SK-N-DZ (cell line): ENCODE measurements at regions not wholly inside any gene's neighbourhood (a gene's known extent, or its start where the extent isn't known, plus 50 kb on each side); places are given as distances from the start of the nearest gene placed in this dataset.
"Not testable (repeated sequence)": the region's sequence is repeated elsewhere in the genome, so short reads cannot be mapped to it uniquely, and the experiment has no call there.

Source experiments
- DNase-seq: peaks from one replicate; pipeline ENCODE4 v3.0.0-alpha.2; 2015; ENCODE audit warnings: low spot score

- not testable (repeated sequence) for DNase-seq
Observed at GRCh38 chr14:106738598-106739258, 1212.3 kb downstream of the TMEM121 start.

DNA sequence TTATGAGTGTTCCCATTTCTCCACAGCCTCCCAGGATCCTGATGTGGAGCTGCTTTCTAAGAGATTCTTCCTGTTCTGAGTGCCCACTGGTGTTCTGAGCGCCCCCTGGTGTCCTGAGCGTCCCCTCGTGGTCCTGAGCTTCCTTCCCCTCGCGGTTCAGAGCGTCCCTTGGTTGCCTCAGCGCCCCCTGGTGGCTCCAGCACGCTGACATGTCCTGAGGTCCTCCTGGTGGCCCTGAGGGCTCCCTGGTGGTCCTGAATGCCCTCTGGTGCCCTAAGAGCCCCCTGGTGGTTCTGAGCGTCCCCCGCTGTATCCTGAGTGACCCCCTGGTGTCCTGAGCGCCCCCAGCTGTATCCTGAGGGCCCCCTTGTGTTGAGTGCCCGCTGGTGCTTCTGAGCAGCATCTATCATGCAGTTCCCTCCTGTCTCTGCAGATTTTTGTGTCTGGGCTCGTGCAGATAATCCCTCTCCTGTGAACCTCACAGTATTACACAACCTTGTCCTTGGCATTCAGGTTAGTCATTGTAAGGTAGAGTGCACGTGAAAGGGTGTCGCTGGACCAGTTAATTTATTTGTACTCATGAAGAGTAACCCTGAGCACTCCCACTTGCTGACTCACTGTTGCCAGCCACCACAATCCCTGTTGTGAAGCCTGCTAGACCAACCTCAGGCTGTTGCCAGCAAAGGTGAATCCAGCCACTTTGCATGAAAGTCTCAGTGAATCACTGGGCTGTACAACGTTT, 1214.9 kb downstream of the TMEM121 start:
- peak; percentile 11 for DNase-seq

DNA sequence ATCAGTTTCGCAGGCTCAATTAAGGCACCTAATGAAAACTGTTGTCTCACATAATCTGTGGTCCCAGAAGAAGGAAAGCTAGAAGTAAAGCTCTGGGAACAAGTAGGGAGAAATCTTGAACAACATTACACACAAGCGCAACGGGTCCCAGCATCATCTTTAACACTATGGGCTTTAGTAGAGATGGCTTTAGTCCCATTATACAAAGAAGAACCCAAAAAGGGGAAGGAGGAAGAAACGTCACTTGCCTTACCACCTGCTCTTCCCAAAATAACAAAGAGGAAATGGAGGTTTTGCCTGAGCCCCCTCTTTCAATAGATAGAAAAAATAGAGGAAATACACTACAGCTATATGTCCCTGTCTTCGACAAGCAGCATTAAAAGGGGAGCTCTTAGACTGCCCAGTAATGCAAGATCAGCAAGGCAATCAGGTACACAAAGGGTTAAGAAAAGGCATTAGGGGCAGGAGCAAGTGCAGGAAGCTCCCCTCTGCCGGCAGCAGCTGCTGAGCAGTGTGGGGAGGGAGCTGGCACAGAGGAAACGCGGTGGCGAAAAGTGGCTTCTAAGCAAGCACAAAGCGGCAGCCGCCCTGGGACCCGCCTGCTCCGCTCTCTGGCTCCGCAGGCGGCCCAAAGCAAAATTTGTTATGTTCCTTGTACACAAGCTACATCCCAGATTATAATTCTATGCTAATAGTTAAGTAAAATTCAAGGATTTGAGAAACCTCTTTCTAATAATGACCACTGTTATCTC, 1218.8 kb downstream of the TMEM121 start:
- not testable (repeated sequence) for DNase-seq

DNA sequence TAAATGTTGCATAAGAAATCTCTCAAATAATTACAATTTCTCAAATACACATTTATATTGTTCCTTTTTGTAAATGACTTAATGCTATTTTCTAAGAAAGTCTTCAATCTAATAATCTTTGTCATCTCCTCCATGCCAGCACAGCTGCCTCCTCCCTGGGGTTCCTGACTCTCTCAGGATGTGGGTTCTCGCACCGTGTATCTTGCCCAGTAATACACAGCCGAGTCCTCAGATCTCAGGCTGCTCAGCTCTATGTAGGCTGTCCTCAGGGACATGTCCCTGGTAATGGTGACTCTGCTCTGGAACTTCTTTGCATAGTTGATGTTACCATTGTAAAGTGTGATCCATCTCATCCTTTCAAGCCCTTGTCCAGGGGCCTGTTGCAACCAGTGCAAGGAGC, 1223.7 kb downstream of the TMEM121 start:
- not testable (repeated sequence) for DNase-seq

GRCh38 chr14:106753751-106754150, 1227.4 kb downstream of the TMEM121 start:
- not testable (repeated sequence) for DNase-seq

- DNase-seq = not testable (repeated sequence)
Observed at GRCh38 chr14:106757444-106757843, 1231.1 kb downstream of the TMEM121 start.

GRCh38 chr14:106761886-106762816, 1235.8 kb downstream of the TMEM121 start:
- not testable (repeated sequence) for DNase-seq

DNA sequence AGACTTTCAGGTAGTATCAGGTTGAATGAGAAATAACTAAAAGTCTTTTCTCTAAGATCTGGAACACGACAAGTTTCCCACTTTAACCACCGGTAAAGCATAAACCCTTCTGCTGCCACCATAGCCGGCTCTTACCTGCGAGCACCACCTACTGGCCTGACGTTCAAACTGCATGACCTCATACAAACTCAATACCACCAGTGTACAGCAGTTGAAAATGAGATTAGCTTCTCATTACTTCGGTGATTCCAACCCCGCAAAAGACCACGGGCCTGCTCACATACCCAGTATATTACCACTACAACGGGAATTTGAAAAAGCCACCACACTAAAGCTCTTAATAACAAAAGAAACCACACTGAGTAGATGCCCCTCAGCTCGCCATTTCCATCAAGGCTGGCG, 1238.6 kb downstream of the TMEM121 start:
- not testable (repeated sequence) for DNase-seq

DNA sequence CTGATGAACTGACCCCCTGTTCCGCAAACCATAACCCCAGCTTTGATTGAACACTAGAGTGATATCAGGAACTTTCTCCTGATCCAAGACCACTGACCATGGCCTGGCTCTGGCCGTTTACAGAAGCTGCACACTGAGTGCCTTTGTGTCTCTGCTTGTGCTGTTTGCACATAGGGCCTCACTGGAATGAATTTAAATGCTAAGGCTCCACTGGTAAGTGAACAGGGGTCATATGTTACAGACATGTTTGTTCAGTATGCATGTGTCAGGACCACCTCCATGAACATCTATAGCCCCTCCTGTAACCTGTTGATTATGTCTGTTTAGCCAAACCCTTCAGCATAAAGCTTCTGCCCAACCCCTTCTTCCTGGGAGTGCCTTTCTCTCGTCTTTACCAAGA, 1239.8 kb downstream of the TMEM121 start:
- no peak for DNase-seq

- DNase-seq = not testable (repeated sequence)
Observed at GRCh38 chr14:106766551-106767277, 1240.3 kb downstream of the TMEM121 start.

- not testable (repeated sequence) for DNase-seq
Observed at GRCh38 chr14:106768230-106768629, 1241.8 kb downstream of the TMEM121 start.

GRCh38 chr14:106768972-106769700, 1242.8 kb downstream of the TMEM121 start:
- not testable (repeated sequence) for DNase-seq

- DNase-seq = not testable (repeated sequence)
Observed at GRCh38 chr14:106770158-106770672, 1243.8 kb downstream of the TMEM121 start.

GRCh38 chr14:106774889-106775480, 1248.6 kb downstream of the TMEM121 start:
- not testable (repeated sequence) for DNase-seq

- DNase-seq = no peak
Observed at GRCh38 chr14:106776395-106776983, 1250.1 kb downstream of the TMEM121 start.

DNA sequence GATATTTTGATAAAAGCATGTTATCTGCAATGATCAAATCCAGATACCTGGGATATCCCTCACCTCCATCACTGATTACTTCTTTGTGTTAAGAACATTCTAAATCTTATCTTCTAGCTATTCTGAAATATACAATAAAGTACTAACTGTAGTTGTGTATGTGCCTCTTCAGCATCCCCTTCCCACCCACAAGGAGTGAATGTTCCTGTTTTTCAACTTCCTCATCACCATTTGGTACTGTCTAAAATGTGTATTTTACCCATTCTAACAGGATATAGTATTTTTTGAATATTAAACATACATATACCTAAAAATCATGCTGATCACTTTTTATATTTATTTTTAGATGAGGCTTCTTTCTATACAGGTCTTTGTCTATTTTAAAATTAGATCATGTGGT, 1252.6 kb downstream of the TMEM121 start:
- no peak for DNase-seq

DNA sequence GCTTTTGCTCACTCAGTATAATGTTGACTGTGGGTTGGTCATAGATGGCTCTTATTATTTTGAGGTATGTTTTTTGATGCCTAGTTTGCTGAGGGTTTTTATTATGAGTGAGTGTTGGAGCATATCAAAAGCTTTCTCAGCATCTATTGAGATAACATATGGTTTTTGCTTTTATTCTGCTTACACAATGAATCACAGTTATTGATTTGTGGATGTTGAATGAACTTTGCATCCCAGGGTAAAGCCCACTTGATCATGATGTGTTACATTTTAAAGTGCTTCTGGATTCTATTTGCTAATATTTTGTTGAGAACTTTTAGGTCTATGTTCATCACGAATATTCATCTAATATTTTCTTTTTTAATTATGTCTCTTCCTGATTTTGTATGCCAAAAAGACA, 1260.3 kb downstream of the TMEM121 start:
- DNase-seq = no peak

DNA sequence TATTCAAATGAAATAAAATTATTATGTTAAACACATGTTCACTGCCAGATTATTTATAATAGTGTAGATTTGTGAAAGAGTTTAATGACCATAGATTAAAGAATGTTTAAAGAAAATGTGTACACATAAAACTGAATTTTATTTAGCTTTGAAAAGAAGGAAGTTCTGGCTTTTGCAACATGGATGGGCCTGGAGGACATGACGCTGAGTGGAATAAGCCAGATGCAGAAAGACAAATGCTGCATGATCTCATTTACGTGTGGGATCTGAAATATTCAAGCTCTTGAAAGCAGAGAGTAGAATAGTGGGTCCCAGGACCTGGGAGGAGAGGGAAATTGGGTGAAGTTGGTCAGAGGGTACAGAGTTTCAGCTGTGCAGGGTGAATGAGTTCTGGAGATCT, 1261.2 kb downstream of the TMEM121 start:
- DNase-seq = no peak

GRCh38 chr14:106788534-106788933, 1262.2 kb downstream of the TMEM121 start:
- DNase-seq = no peak
